Adipocyte (in vitro differentiated cells): ENCODE measurements at regions not wholly inside any gene's neighbourhood (a gene's known extent, or its start where the extent isn't known, plus 50 kb on each side); places are given as distances from the start of the nearest gene placed in this dataset.

Experiments used
- DNase-seq: peaks from one replicate; pipeline ENCODE4 v3.0.0-alpha.2; 2015; ENCODE audit warnings: low read depth
- H3K27me3 ChIP-seq: replicated peaks from 2 replicates; pipeline ENCODE4 v1.7.0; 2013; ENCODE audit warnings: mild to moderate bottlenecking, low read length, moderate library complexity; ENCODE audit not compliant: control insufficient read depth, insufficient read depth
- H3K36me3 ChIP-seq: 2 replicates; pipeline ENCODE4 v1.7.0; 2013; ENCODE audit warnings: low read length, mild to moderate bottlenecking, moderate library complexity; ENCODE audit not compliant: control insufficient read depth, insufficient read depth, severe bottlenecking
- H3K4me1 ChIP-seq: 2 replicates; pipeline ENCODE4 v1.7.0; 2013; ENCODE audit warnings: mild to moderate bottlenecking, low read length, moderate library complexity; ENCODE audit not compliant: control insufficient read depth, insufficient read depth
- H3K4me3 ChIP-seq: 2 replicates; pipeline ENCODE4 v1.7.0; 2013; ENCODE audit warnings: mild to moderate bottlenecking, low read length, moderate library complexity
- H3K9ac ChIP-seq: 2 replicates; pipeline ENCODE4 v1.7.0; 2013; ENCODE audit warnings: mild to moderate bottlenecking, low read length, moderate library complexity
- H3K9me3 ChIP-seq: 2 replicates; pipeline ENCODE4 v1.7.0; 2013; ENCODE audit warnings: mild to moderate bottlenecking, low read length, moderate library complexity; ENCODE audit not compliant: control insufficient read depth

DNA sequence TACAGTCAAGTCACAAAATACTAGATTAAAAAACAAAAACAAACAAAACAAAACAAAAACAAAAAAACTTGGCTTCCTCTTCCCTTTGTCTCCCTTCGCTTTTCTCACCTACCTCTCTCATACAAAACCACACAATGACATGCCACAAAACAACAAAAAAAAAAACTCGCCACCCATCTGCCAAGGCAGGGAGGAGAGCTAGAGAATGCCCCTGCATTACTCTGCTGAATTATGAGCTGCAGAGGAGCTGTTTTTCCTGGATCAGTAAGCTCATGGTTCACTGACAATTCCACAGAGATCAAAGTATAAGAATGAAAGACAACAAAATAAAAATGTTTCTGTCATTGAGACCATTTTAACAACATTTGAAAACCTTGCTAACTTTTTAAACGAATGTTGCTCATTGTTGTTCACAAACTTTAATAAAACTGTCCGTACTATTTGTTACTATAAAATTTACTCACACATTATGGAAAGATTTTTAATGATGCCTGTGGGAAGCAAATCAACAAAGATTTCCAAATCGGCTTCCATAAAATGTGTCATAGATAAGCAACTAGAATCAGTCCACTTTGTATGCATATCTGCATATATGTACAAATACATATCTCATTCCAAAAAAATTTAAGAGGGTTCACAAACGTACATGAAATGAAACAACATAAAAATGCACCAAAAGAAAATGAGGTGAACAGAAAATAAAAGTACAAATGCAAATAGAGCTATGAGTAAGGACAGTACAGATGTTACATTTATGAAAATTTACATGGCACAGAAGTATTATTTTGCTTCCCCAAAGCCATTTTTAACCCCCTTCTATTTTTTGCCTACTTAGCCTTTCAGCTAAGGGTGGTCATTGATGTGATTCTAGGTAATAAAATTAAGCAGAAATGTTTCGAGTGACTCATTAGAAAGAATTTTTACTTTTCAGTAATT lies 252.4 kb upstream of the FAT4 start:
- no peaks in the 10 kb centered on the region for H3K4me1 ChIP-seq
- no peak overlapping the region for H3K9ac ChIP-seq
- H3K27me3 ChIP-seq: no peaks in the 10 kb centered on the region
- peak overlapping the region; percentile 45 for H3K4me3 ChIP-seq
- peak; percentile 3 for DNase-seq
- H3K9me3 ChIP-seq: no peaks in the 10 kb centered on the region
- H3K36me3 ChIP-seq: no peaks in the 10 kb centered on the region

GRCh38 chr4:125060376-125060775 lies 254.4 kb upstream of the FAT4 start:
- DNase-seq: peak; percentile 29
- H3K9ac ChIP-seq: no peak overlapping the region

DNA sequence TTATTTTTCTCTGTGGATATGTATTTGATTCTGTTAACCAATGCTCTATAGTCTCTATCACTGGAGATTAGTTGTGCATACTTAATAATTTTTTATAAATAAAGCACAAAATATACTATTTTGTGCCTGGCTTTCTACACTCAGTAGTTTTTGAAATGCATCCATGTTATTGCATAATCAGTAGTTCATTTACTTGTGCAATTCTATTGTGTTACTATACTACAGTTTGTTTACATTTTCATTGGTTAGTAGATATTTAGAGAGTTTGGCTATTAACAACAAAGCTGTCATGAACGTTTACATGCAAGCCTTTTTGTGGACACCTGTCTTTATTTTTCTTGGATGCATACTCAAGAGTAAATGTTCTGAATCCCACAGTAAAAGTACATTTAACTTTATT lies 265.0 kb upstream of the FAT4 start:
- H3K4me1 ChIP-seq: peaks cover 12% of the 10 kb centered on the region
- H3K4me3 ChIP-seq: no peak overlapping the region
- no peaks in the 10 kb centered on the region for H3K36me3 ChIP-seq
- no peak overlapping the region for H3K9ac ChIP-seq
- DNase-seq: peak; percentile 71
- peaks cover 3% of the 10 kb centered on the region for H3K9me3 ChIP-seq
- no peaks in the 10 kb centered on the region for H3K27me3 ChIP-seq

More at GRCh38 chr4:125060376-125060775, 254.4 kb upstream of the FAT4 start:
- Histone ChIP-seq H3K27me3 (no peaks in the 10 kb centered on the region), H3K4me1 (no peaks in the 10 kb centered on the region), H3K9me3 (no peaks in the 10 kb centered on the region), H3K4me3 (no peak overlapping the region), H3K36me3 (no peaks in the 10 kb centered on the region)

GRCh38 chr4:125045311-125045710 lies 269.4 kb upstream of the FAT4 start:
- Histone ChIP-seq H3K9me3 (peaks cover 3% of the 10 kb centered on the region), H3K4me1 (peaks cover 18% of the 10 kb centered on the region), H3K9ac (no peak overlapping the region), H3K27me3 (no peaks in the 10 kb centered on the region), H3K36me3 (no peaks in the 10 kb centered on the region), H3K4me3 (no peak overlapping the region)
- peak; percentile 58 for DNase-seq

- Histone ChIP-seq H3K9ac (no peak overlapping the region), H3K9me3 (peaks cover 3% of the 10 kb centered on the region), H3K4me3 (no peak overlapping the region), H3K36me3 (no peaks in the 10 kb centered on the region), H3K4me1 (peaks cover 18% of the 10 kb centered on the region), H3K27me3 (no peaks in the 10 kb centered on the region)
- DNase-seq: no peak
Measured at GRCh38 chr4:125044886-125045285, 269.9 kb upstream of the FAT4 start.

GRCh38 chr4:125043486-125043885 lies 271.3 kb upstream of the FAT4 start:
- peaks cover 2% of the 10 kb centered on the region for H3K9me3 ChIP-seq
- H3K27me3 ChIP-seq: no peaks in the 10 kb centered on the region
- H3K9ac ChIP-seq: no peak overlapping the region
- H3K4me1 ChIP-seq: peaks cover 18% of the 10 kb centered on the region
- H3K36me3 ChIP-seq: no peaks in the 10 kb centered on the region
- no peak overlapping the region for H3K4me3 ChIP-seq
- no peak for DNase-seq

GRCh38 chr4:125042041-125042440 lies 272.7 kb upstream of the FAT4 start:
- no peak for DNase-seq
- H3K27me3 ChIP-seq: no peaks in the 10 kb centered on the region
- H3K4me1 ChIP-seq: peaks cover 18% of the 10 kb centered on the region
- H3K9ac ChIP-seq: no peak overlapping the region
- H3K4me3 ChIP-seq: no peak overlapping the region
- no peaks in the 10 kb centered on the region for H3K36me3 ChIP-seq
- no peaks in the 10 kb centered on the region for H3K9me3 ChIP-seq

DNA sequence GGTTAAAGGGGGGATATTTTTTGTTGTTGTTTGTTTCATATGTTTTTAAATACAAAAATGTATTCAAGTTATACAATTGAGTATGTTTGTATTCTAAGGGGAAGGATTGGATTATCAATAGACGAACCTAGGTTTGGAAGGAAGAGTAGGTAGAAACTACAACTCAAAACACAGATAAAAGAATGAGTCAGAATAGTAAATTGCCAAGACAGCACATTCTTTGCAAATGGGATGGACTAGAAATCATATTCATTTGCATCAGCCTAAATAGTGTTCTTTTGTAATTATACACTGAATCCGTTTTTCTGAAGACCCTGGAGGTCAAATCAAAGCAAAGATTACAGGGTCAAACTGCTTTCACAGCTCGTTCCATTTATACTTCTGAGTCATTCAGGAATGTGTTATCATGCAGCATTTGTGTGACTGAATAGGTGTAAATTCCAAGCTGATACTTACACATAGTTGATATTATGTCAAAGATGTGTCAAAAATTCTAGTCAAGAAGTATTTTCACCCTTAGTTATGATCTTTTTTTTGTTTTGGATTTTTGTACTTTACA lies 273.3 kb upstream of the FAT4 start:
- H3K4me1 ChIP-seq: peaks cover 18% of the 10 kb centered on the region
- no peaks in the 10 kb centered on the region for H3K36me3 ChIP-seq
- H3K9me3 ChIP-seq: no peaks in the 10 kb centered on the region
- no peak for DNase-seq
- H3K4me3 ChIP-seq: no peak overlapping the region
- H3K27me3 ChIP-seq: no peaks in the 10 kb centered on the region
- no peak overlapping the region for H3K9ac ChIP-seq

DNA sequence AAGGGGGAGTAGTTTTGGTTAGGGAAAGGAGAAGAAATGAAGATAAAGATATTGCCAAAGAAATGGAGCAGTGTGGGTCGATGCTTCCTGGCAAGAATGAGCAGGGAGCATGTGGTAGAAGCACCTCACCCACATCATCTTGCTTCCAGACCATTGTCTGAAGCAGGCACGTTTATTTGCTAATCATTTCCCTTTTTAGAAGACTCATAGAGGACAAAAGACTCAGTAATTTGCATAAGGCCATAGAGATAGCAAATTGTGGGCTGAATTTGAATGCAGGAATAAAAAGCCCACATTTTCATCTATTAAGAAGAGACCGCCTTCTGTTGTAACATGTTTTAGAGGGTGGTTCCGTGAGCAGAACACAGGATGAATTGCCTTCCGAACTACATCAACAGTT lies 275.2 kb upstream of the FAT4 start:
- no peak overlapping the region for H3K4me3 ChIP-seq
- H3K36me3 ChIP-seq: no peaks in the 10 kb centered on the region
- no peaks in the 10 kb centered on the region for H3K27me3 ChIP-seq
- H3K9ac ChIP-seq: no peak overlapping the region
- H3K4me1 ChIP-seq: peaks cover 4% of the 10 kb centered on the region
- no peaks in the 10 kb centered on the region for H3K9me3 ChIP-seq
- DNase-seq: no peak

DNA sequence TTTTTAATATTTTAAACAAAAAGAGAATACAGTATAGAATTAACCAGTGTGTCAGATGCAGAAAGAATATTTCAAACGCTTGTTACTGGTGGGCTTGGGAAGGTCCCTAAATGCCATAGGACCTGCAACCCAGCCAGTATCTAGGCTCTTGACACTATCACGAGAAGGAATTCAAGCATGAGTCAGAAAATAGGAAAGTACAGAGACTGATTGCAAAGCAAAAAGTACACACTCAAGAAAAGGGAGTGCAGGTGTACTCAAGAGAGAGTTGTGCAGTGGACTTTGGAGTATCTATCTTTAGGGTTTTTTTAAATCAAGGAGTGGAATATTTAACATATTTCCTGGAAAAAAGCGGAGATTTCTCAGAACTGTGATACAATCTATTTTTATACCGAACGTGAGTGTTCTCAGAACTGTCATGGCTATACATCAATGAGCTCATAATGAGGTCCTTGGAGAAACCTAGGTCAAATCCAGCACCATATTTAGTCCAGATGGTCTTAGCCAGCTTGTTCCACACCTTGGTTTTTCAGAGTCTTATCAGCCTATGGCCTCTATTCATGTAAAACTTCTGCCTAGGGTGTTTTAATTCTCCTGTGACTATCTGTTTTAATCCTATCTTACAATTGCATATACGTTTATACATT lies 291.8 kb upstream of the FAT4 start:
- no peak for DNase-seq
- no peak overlapping the region for H3K4me3 ChIP-seq
- no peaks in the 10 kb centered on the region for H3K4me1 ChIP-seq
- H3K9ac ChIP-seq: no peak overlapping the region
- peaks cover 4% of the 10 kb centered on the region for H3K9me3 ChIP-seq
- H3K27me3 ChIP-seq: no peaks in the 10 kb centered on the region
- no peaks in the 10 kb centered on the region for H3K36me3 ChIP-seq

DNA sequence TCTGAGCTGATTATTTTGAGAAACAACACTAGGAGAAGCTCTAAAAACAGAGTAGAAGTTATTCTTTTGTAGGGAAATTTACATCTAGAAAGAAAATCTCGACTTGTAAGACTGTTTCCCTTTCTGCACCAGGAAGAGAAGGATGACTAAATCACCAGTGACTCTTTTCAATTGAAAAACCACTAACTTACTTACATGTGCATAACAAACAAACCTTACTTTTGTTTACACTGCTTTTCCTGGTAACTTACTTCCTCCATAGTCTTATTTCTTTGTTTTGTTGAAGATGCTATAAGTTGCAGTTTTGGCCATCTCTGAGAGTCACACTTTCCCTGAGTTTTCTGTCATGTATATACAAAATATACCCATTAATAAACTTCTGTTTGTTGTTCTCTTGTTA lies 293.6 kb upstream of the FAT4 start:
- Histone ChIP-seq H3K27me3 (no peaks in the 10 kb centered on the region), H3K4me3 (no peak overlapping the region), H3K36me3 (no peaks in the 10 kb centered on the region), H3K9ac (no peak overlapping the region), H3K4me1 (no peaks in the 10 kb centered on the region), H3K9me3 (peaks cover 4% of the 10 kb centered on the region)
- no peak for DNase-seq
